VCaP (cell line): ENCODE measurements at regions not wholly inside any gene's neighbourhood (a gene's known extent, or its start where the extent isn't known, plus 50 kb on each side); places are given as distances from the start of the nearest gene placed in this dataset.

Source experiments
- H3K27ac ChIP-seq: fragments of 450-650 bp; 2 replicates; pipeline ENCODE4 v1.5.1; 2017
- CTCF ChIP-seq: fragments of 450-650 bp; conservative IDR thresholded peaks from 2 replicates; pipeline ENCODE4 v1.5.1; 2017; ENCODE audit warnings: mild to moderate bottlenecking, moderate library complexity

GRCh38 chr18:42583283-42583731 is 532.2 kb downstream of the RIT2 start:
- no peak overlapping the region for H3K27ac ChIP-seq
- no peak for TF ChIP-seq CTCF

GRCh38 chr18:42586601-42587000 is 528.9 kb downstream of the RIT2 start:
- H3K27ac ChIP-seq: no peak overlapping the region
- TF ChIP-seq CTCF: no peak

GRCh38 chr18:42588786-42589185 is 526.7 kb downstream of the RIT2 start:
- no peak for TF ChIP-seq CTCF
- H3K27ac ChIP-seq: no peak overlapping the region

GRCh38 chr18:42604820-42605219 is 510.7 kb downstream of the RIT2 start:
- no peak for TF ChIP-seq CTCF

GRCh38 chr18:42606886-42607495 is 508.5 kb downstream of the RIT2 start:
- no peak overlapping the region for H3K27ac ChIP-seq
- TF ChIP-seq CTCF: no peak

More at GRCh38 chr18:42604820-42605219, 510.7 kb downstream of the RIT2 start:
- no peak overlapping the region for H3K27ac ChIP-seq

GRCh38 chr18:42611134-42611533 is 504.4 kb downstream of the RIT2 start:
- TF ChIP-seq CTCF: no peak

GRCh38 chr18:42614619-42615293 is 500.7 kb downstream of the RIT2 start:
- H3K27ac ChIP-seq: no peak overlapping the region
- TF ChIP-seq CTCF: no peak

More at GRCh38 chr18:42611134-42611533, 504.4 kb downstream of the RIT2 start:
- no peak overlapping the region for H3K27ac ChIP-seq
